Endothelial cell of umbilical vein (primary cell): ENCODE measurements at regions not wholly inside any gene's neighbourhood (a gene's known extent, or its start where the extent isn't known, plus 50 kb on each side); places are given as distances from the start of the nearest gene placed in this dataset.

Source experiments
- BruUV-seq: library from RNA; stranded (reverse); fragments of 400-500 nt; replicated peaks from 2 replicates; lab custom pipeline; 2021; lab: Mats Ljungman, UMichigan
- CTCF ChIA-PET: fragments of 300-600, 350-600 bp; sonication (Branson Sonifier 250); formaldehyde crosslinking; loops from one replicate; lab custom pipeline; 2021; ENCODE audit warnings: antibody characterized with exemption, inconsistent platforms; lab: Charles Lee
- POLR2A ChIA-PET: fragments of 300-600, 350-600 bp; sonication (Branson Sonifier 250); formaldehyde crosslinking; loops from one replicate; lab custom pipeline; 2021; ENCODE audit warnings: antibody characterized with exemption, inconsistent platforms; lab: Charles Lee
- DNase-seq: peaks from one replicate; pipeline ENCODE4 v3.0.0-alpha.2; 2011; ENCODE audit warnings: low read depth, low spot score
- FAIRE-seq: peaks from 2 replicates; lab custom pipeline; 2011; peaks lifted over from hg19 to GRCh38; lab: Jason Lieb, UNC
- H2AFZ ChIP-seq: 2 replicates; pipeline ENCODE4 v1.6.0; 2012; ENCODE audit warnings: low read depth, low read length, control low read depth, inconsistent platforms
- H3K27ac ChIP-seq: 2 replicates; pipeline ENCODE4 v1.5.1; 2011; ENCODE audit warnings: low read depth, mild to moderate bottlenecking, control low read depth, low read length, moderate library complexity; ENCODE audit not compliant: insufficient read depth
- H3K27me3 ChIP-seq, 2 experiments: 2 replicates each; pipeline versions ENCODE4 v1.6.0 to v1.6.1; 2011; ENCODE audit warnings: low read length in 2 of 2, mixed read lengths in 1 of 2; ENCODE audit not compliant: control insufficient read depth in 2 of 2, insufficient read depth in 2 of 2
- H3K36me3 ChIP-seq, 2 experiments: 2 replicates in 1 of 2; 3 replicates in 1 of 2; pipeline ENCODE4 v1.5.1; 2011; ENCODE audit warnings: low read length in 2 of 2, mild to moderate bottlenecking in 1 of 2, moderate library complexity in 1 of 2; ENCODE audit not compliant: control insufficient read depth in 2 of 2, insufficient read depth in 2 of 2; ENCODE audit errors: extremely low read depth in 1 of 2
- H3K4me1 ChIP-seq: 3 replicates; pipeline ENCODE4 v1.5.1; 2011; ENCODE audit warnings: mild to moderate bottlenecking, low read length; ENCODE audit not compliant: control insufficient read depth, insufficient read depth; ENCODE audit errors: extremely low read depth
- H3K4me2 ChIP-seq: 2 replicates; pipeline ENCODE4 v1.6.1; 2011; ENCODE audit warnings: low read length, control low read depth, mixed read lengths; ENCODE audit not compliant: insufficient read depth
- H3K4me3 ChIP-seq, 3 experiments: fragments of 200-600 bp in 1 of 3; sonication (generic), shearing (Covaris generic) in 1 of 3; replicated peaks in 1 of 3; 2 replicates each; pipeline ENCODE4 v1.5.1; 2011 to 2016; ENCODE audit warnings: control low read depth in 3 of 3, low read length in 3 of 3, mild to moderate bottlenecking in 2 of 3, inconsistent platforms in 1 of 3, low read depth in 1 of 3, moderate library complexity in 1 of 3; ENCODE audit not compliant: insufficient read depth in 1 of 3
- H3K79me2 ChIP-seq: 2 replicates; pipeline ENCODE4 v1.6.0; 2012; ENCODE audit warnings: low read length, inconsistent platforms; ENCODE audit not compliant: control insufficient read depth, insufficient read depth
- H3K9ac ChIP-seq: replicated peaks from 2 replicates; pipeline ENCODE3; 2011; ENCODE audit warnings: low read length, control low read depth; ENCODE audit not compliant: insufficient read depth; ENCODE audit errors: extremely low read depth
- H3K9me1 ChIP-seq: replicated peaks from 3 replicates; pipeline ENCODE4 v1.6.0; 2011; ENCODE audit warnings: mild to moderate bottlenecking, low read length; ENCODE audit not compliant: control insufficient read depth, insufficient read depth; ENCODE audit errors: extremely low read depth
- H3K9me3 ChIP-seq: replicated peaks from 2 replicates; pipeline ENCODE4 v1.5.1; 2012; ENCODE audit warnings: low read length, inconsistent platforms; ENCODE audit not compliant: control insufficient read depth, insufficient read depth
- H4K20me1 ChIP-seq: replicated peaks from 2 replicates; pipeline ENCODE3; 2011; ENCODE audit warnings: mild to moderate bottlenecking, low read length; ENCODE audit not compliant: control insufficient read depth, insufficient read depth; ENCODE audit errors: extremely low read depth
- EZH2 ChIP-seq: IDR thresholded peaks from 2 replicates; pipeline ENCODE4 v1.6.1; 2012; ENCODE audit warnings: borderline replicate concordance, low read depth, mild to moderate bottlenecking, moderate library complexity, low read length, inconsistent platforms; ENCODE audit not compliant: severe bottlenecking
- FOS ChIP-seq: IDR thresholded peaks from 2 replicates; pipeline ENCODE4 v1.6.1; 2011; ENCODE audit warnings: mild to moderate bottlenecking, low read length, moderate library complexity, borderline replicate concordance; ENCODE audit not compliant: insufficient read depth
- GATA2 ChIP-seq: IDR thresholded peaks from 2 replicates; pipeline ENCODE4 v1.7.0; 2011; ENCODE audit warnings: low read depth, mild to moderate bottlenecking, moderate library complexity, mixed read lengths, low read length; ENCODE audit not compliant: insufficient read length, insufficient read depth
- JUN ChIP-seq: IDR thresholded peaks from 2 replicates; pipeline ENCODE4 v1.6.1; 2011; ENCODE audit warnings: borderline replicate concordance, low read depth; ENCODE audit not compliant: insufficient read length, insufficient read depth
- MYC ChIP-seq: IDR thresholded peaks from one replicate; pipeline ENCODE4 v1.6.1; 2011; ENCODE audit warnings: mild to moderate bottlenecking, low read depth, low read length
- POLR2A ChIP-seq: IDR thresholded peaks from 2 replicates; pipeline ENCODE4 v1.6.1; 2012; ENCODE audit warnings: low read depth, mild to moderate bottlenecking, control low read depth, low read length
- POLR2AphosphoS5 ChIP-seq: IDR thresholded peaks from 2 replicates; pipeline ENCODE4 v1.6.1; 2012; ENCODE audit warnings: low read depth, mild to moderate bottlenecking, control low read depth, low read length, moderate library complexity; ENCODE audit not compliant: insufficient read depth
- dilution Hi-C: fragments of 300-500 bp; cut with MboI; formaldehyde crosslinking; loops from one replicate; pipeline ENCODE4 v1.15.0; 2019; ENCODE audit warnings: low sequenced_read_pairs; ENCODE audit not compliant: extremely low pct_ligation_motif_present
- intact Hi-C: fragments of 100-400 bp; cut with micrococcal nuclease; formaldehyde crosslinking; loops from one replicate; pipeline ENCODE4 v1.10.0; 2022
- TF ChIP-seq, protein P1 (sequence below), 2 donors: IDR thresholded peaks; 1 replicate in 1 of 2; 2 replicates in 1 of 2; pipeline ENCODE4 v1.5.1; 2011; ENCODE audit warnings: low read length in 2 of 2, mild to moderate bottlenecking in 2 of 2, moderate library complexity in 2 of 2, control low read depth in 1 of 2, inconsistent platforms in 1 of 2, low read depth in 1 of 2; ENCODE audit not compliant: insufficient read depth in 1 of 2; ENCODE audit errors: extremely low read depth in 1 of 2
- TF ChIP-seq, protein P2 (sequence below): IDR thresholded peaks from 2 replicates; pipeline ENCODE4 v1.6.1; 2011; ENCODE audit not compliant: insufficient read depth, insufficient read length

GRCh38 chr9:90038763-90039162 lies 434.0 kb downstream of the GADD45G start:
- no peak overlapping the region for H3K4me2 ChIP-seq

More at GRCh38 chr9:90038763-90039162, 434.0 kb downstream of the GADD45G start:
- FAIRE-seq (no peak), DNase-seq (no peak)
- no peak overlapping the region for H2AFZ ChIP-seq
- H3K9me1 ChIP-seq, result no peaks in the 10 kb centered on the region
- ChIA-PET CTCF (interaction anchor here (0.6 kb wide), 1 partner anchor 436 kb away, joined by 4 read pairs; no protein-coding TSS in a partner anchor), POLR2A (no interaction called here)
- no peaks in the 10 kb centered on the region for H3K9me3 ChIP-seq
- H3K4me3 ChIP-seq, result no peak overlapping the region
- intact Hi-C loops (no loop called here), dilution Hi-C loops (no loop called here)
- no peaks in the 10 kb centered on the region for H3K27me3 ChIP-seq
- no peak for TF ChIP-seq FOS
- no peak for TF ChIP-seq GATA2
- TF ChIP-seq EZH2, result no peak
- TF ChIP-seq MYC, result no peak
- TF ChIP-seq, protein P1, sequence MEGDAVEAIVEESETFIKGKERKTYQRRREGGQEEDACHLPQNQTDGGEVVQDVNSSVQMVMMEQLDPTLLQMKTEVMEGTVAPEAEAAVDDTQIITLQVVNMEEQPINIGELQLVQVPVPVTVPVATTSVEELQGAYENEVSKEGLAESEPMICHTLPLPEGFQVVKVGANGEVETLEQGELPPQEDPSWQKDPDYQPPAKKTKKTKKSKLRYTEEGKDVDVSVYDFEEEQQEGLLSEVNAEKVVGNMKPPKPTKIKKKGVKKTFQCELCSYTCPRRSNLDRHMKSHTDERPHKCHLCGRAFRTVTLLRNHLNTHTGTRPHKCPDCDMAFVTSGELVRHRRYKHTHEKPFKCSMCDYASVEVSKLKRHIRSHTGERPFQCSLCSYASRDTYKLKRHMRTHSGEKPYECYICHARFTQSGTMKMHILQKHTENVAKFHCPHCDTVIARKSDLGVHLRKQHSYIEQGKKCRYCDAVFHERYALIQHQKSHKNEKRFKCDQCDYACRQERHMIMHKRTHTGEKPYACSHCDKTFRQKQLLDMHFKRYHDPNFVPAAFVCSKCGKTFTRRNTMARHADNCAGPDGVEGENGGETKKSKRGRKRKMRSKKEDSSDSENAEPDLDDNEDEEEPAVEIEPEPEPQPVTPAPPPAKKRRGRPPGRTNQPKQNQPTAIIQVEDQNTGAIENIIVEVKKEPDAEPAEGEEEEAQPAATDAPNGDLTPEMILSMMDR (IDR thresholded peaks at IDR 0.05; ENCODE audit: extremely low read depth in 1 of 2, insufficient read depth in 1 of 2, low read depth in 1 of 2, low read length in 2 of 2), result no peak
- TF ChIP-seq, protein P2, sequence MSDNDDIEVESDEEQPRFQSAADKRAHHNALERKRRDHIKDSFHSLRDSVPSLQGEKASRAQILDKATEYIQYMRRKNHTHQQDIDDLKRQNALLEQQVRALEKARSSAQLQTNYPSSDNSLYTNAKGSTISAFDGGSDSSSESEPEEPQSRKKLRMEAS, result no peak
- TF ChIP-seq POLR2A, result no peak
- TF ChIP-seq JUN, result no peak
- no peak for TF ChIP-seq POLR2AphosphoS5
- no TSS peak for BruUV-seq
- H3K36me3 ChIP-seq, result no peaks in the 10 kb centered on the region
- peaks cover 1% of the 10 kb centered on the region for H3K4me1 ChIP-seq
- no peaks in the 10 kb centered on the region for H3K79me2 ChIP-seq
- no peak overlapping the region for H3K9ac ChIP-seq
- H3K27ac ChIP-seq, result no peak overlapping the region
- no peaks in the 10 kb centered on the region for H4K20me1 ChIP-seq
